Mesenchymal stem cell (in vitro differentiated cells and primary cell): ENCODE measurements at regions not wholly inside any gene's neighbourhood (a gene's known extent, or its start where the extent isn't known, plus 50 kb on each side); places are given as distances from the start of the nearest gene placed in this dataset.

Experiments used
- DNase-seq: peaks from one replicate; pipeline ENCODE4 v3.0.0-alpha.2; 2013
- H2AFZ ChIP-seq: one replicate; pipeline ENCODE4 v1.6.1; 2013; ENCODE audit warnings: low read depth, mild to moderate bottlenecking, control low read depth, inconsistent platforms, low read length, moderate library complexity
- H2AK5ac ChIP-seq: 2 replicates; pipeline ENCODE4 v1.6.1; 2013; ENCODE audit warnings: low read length, moderate library complexity, mild to moderate bottlenecking, inconsistent platforms; ENCODE audit not compliant: severe bottlenecking
- H2BK120ac ChIP-seq: one replicate; pipeline ENCODE4 v1.6.1; 2013; ENCODE audit warnings: low read depth, mild to moderate bottlenecking, inconsistent platforms, low read length, moderate library complexity
- H2BK12ac ChIP-seq, 2 experiments: one replicate each; pipeline ENCODE4 v1.6.1; 2013; ENCODE audit warnings: inconsistent platforms in 2 of 2, low read length in 2 of 2, mild to moderate bottlenecking in 2 of 2, moderate library complexity in 2 of 2, control low read depth in 1 of 2
- H2BK15ac ChIP-seq: one replicate; pipeline ENCODE4 v1.6.1; 2013; ENCODE audit warnings: mild to moderate bottlenecking, low read depth, inconsistent platforms; ENCODE audit not compliant: poor library complexity, severe bottlenecking
- H2BK5ac ChIP-seq: 2 replicates; pipeline ENCODE4 v1.6.1; 2013; ENCODE audit warnings: low read depth, mild to moderate bottlenecking, low read length, control low read depth, inconsistent platforms; ENCODE audit not compliant: poor library complexity, severe bottlenecking
- H3K14ac ChIP-seq, 2 experiments: one replicate each; pipeline ENCODE4 v1.6.1; 2013; ENCODE audit warnings: inconsistent platforms in 2 of 2, low read length in 2 of 2, control low read depth in 1 of 2, mild to moderate bottlenecking in 1 of 2, moderate library complexity in 1 of 2
- H3K18ac ChIP-seq, 2 experiments: one replicate each; pipeline ENCODE4 v1.6.1; 2013; ENCODE audit warnings: inconsistent platforms in 2 of 2, low read length in 2 of 2, control low read depth in 1 of 2, low read depth in 1 of 2, mild to moderate bottlenecking in 1 of 2
- H3K23ac ChIP-seq, 2 experiments: one replicate each; pipeline ENCODE4 v1.6.1; 2013; ENCODE audit warnings: inconsistent platforms in 2 of 2, low read length in 2 of 2, mild to moderate bottlenecking in 2 of 2, moderate library complexity in 2 of 2, control low read depth in 1 of 2
- H3K27ac ChIP-seq: 2 replicates; pipeline ENCODE4 v1.5.1; 2013; ENCODE audit warnings: mild to moderate bottlenecking, moderate library complexity, low read length, control low read depth, inconsistent platforms; ENCODE audit not compliant: poor library complexity, severe bottlenecking
- H3K27me3 ChIP-seq, 2 experiments: 2 replicates each; pipeline versions ENCODE4 v1.6.1 to v1.7.0; 2013; ENCODE audit warnings: low read length in 2 of 2, mild to moderate bottlenecking in 2 of 2, moderate library complexity in 2 of 2, control low read depth in 1 of 2, inconsistent platforms in 1 of 2; ENCODE audit not compliant: control insufficient read depth in 1 of 2, insufficient read depth in 1 of 2
- H3K36me3 ChIP-seq, 2 experiments: 2 replicates each; pipeline versions ENCODE4 v1.6.1 to v1.7.0; 2013; ENCODE audit warnings: low read length in 2 of 2, control low read depth in 1 of 2, inconsistent platforms in 1 of 2, low read depth in 1 of 2, mild to moderate bottlenecking in 1 of 2; ENCODE audit not compliant: insufficient read depth in 2 of 2, control insufficient read depth in 1 of 2
- H3K4ac ChIP-seq, 2 experiments: one replicate each; pipeline ENCODE4 v1.6.1; 2013; ENCODE audit warnings: inconsistent platforms in 2 of 2, low read length in 2 of 2, mild to moderate bottlenecking in 2 of 2, moderate library complexity in 2 of 2, control low read depth in 1 of 2, low read depth in 1 of 2
- H3K4me1 ChIP-seq: 2 replicates; pipeline ENCODE4 v1.6.1; 2013; ENCODE audit warnings: low read depth, low read length, control low read depth; ENCODE audit not compliant: control insufficient read depth, insufficient read depth
- H3K4me2 ChIP-seq: 2 replicates; pipeline ENCODE4 v1.6.1; 2013; ENCODE audit warnings: low read length, mild to moderate bottlenecking, inconsistent platforms; ENCODE audit not compliant: poor library complexity, severe bottlenecking
- H3K4me3 ChIP-seq, 2 experiments: 2 replicates each; pipeline versions ENCODE4 v1.5.1 to v1.7.0; 2013; ENCODE audit warnings: low read length in 2 of 2, mild to moderate bottlenecking in 2 of 2, control low read depth in 1 of 2, low read depth in 1 of 2; ENCODE audit not compliant: insufficient read depth in 1 of 2
- H3K79me1 ChIP-seq: replicated peaks from 2 replicates; pipeline ENCODE4 v1.6.1; 2013; ENCODE audit warnings: mild to moderate bottlenecking, control low read depth, low read length, inconsistent platforms; ENCODE audit not compliant: poor library complexity, severe bottlenecking
- H3K9ac ChIP-seq: 2 replicates; pipeline ENCODE4 v1.7.0; 2013; ENCODE audit warnings: mild to moderate bottlenecking, low read length, moderate library complexity
- H3K9me3 ChIP-seq: 2 replicates; pipeline ENCODE4 v1.7.0; 2013; ENCODE audit warnings: mild to moderate bottlenecking, low read length; ENCODE audit not compliant: control insufficient read depth
- H4K8ac ChIP-seq: one replicate; pipeline ENCODE4 v1.6.1; 2013; ENCODE audit warnings: inconsistent platforms, mild to moderate bottlenecking, low read length, moderate library complexity
- H4K91ac ChIP-seq: one replicate; pipeline ENCODE4 v1.6.1; 2013; ENCODE audit warnings: mild to moderate bottlenecking, low read length, inconsistent platforms
- WGBS: methylation state at CpG from one replicate; pipeline ENCODE4 v1.1.7; 2013; ENCODE audit warnings: mixed read lengths; 5-methylcytosine and 5-hydroxymethylcytosine counted together

DNA sequence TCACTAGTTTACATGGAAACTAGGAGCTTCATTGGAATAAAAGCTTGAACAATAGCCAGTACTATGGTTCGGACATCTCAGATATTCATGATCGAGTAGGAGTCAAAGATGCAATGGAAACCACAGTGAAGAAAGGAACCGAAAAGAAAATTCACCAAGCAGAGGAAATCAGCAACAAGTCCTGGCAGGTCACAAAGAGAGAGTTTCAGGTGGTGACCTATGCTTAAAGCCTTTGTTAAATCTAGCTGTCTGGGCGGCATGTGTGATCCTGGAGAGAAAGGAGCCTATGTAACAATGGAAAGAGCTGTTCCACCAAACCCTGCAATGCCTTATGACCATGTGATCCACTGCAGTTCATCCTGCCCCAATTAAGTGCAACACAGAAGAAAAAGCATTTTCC, 68.9 kb upstream of the POU2AF2 start:
- no peak overlapping the region for H3K4me3 ChIP-seq
- 84% methylated on average over 4 of the region's 4 CpGs for WGBS
- no peaks in the 10 kb centered on the region for H3K79me1 ChIP-seq
- H2AK5ac ChIP-seq: no peak overlapping the region
- H4K91ac ChIP-seq: no peak overlapping the region
- no peaks in the 10 kb centered on the region for H3K36me3 ChIP-seq
- no peak overlapping the region for H3K27ac ChIP-seq
- H2BK15ac ChIP-seq: no peak overlapping the region
- H4K8ac ChIP-seq: no peak overlapping the region
- H3K9ac ChIP-seq: no peak overlapping the region
- no peaks in the 10 kb centered on the region for H3K9me3 ChIP-seq
- no peak overlapping the region for H3K4me2 ChIP-seq
- H3K27me3 ChIP-seq: no peaks in the 10 kb centered on the region
- H2BK120ac ChIP-seq: no peak overlapping the region
- no peak overlapping the region for H3K4ac ChIP-seq
- no peak for DNase-seq
- H3K14ac ChIP-seq: no peak overlapping the region
- H2BK12ac ChIP-seq: no peak overlapping the region
- H3K23ac ChIP-seq: no peak overlapping the region
- H2BK5ac ChIP-seq: no peak overlapping the region
- H3K18ac ChIP-seq: no peak overlapping the region
- no peaks in the 10 kb centered on the region for H3K4me1 ChIP-seq
- H2AFZ ChIP-seq: no peak overlapping the region

DNA sequence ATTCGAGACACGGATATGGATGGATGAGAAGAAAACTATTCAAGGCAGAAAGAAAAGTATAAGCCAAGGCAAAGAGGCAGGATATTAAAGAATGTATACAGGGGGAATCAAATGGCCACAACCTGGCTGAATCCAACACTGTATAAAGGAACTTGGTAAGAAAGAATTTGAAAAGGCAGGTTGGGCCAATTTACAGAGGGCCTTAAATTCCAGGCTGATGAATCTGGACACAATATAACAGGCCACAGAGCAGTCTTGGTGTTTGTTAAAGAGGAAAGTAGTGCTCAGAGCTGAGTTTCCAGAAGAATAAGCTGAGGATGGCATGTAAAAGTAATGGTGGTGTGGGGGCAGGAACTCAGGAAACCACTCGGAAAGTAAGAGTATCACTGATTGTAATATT, 72.3 kb upstream of the POU2AF2 start:
- Histone ChIP-seq H4K91ac (no peak overlapping the region), H2BK12ac (no peak overlapping the region), H2AK5ac (no peak overlapping the region), H3K27me3 (no peaks in the 10 kb centered on the region), H3K36me3 (no peaks in the 10 kb centered on the region), H3K79me1 (no peaks in the 10 kb centered on the region), H2BK15ac (no peak overlapping the region), H3K4ac (no peak overlapping the region), H3K23ac (no peak overlapping the region), H4K8ac (no peak overlapping the region), H3K4me2 (no peak overlapping the region), H2AFZ (no peak overlapping the region), H3K9me3 (no peaks in the 10 kb centered on the region), H3K27ac (no peak overlapping the region), H3K4me3 (no peak overlapping the region), H2BK5ac (no peak overlapping the region), H3K4me1 (no peaks in the 10 kb centered on the region), H3K14ac (no peak overlapping the region), H3K18ac (no peak overlapping the region), H2BK120ac (no peak overlapping the region), H3K9ac (no peak overlapping the region)
- WGBS: 88% methylated on average over 3 of the region's 3 CpGs
- DNase-seq: no peak

DNA sequence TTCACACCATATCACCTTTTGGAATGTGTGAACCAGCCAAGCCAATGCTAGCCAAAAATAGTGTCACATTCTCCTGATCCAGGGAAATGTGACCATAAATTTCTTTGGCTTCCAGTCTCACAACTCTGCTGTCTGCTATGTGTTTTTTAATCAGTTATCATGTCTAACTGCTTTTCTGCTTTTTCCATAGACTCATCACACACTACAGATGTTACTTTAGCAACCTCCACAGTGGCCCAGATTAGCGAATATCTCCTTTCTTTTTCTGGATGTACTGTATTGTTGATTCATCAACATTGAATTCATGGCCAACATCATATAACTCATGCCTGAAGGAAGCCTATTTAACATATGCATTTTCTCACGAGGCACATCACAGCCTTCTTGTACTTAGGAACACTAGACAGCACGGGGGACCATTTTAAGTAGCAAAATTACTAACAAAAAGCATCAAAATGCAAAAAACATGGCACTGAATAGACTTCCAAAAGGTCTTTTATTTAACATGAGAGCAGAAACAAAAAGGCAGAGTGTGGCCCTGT, 73.1 kb upstream of the POU2AF2 start:
- Histone ChIP-seq H3K27ac (no peak overlapping the region), H3K9ac (no peak overlapping the region), H3K79me1 (no peaks in the 10 kb centered on the region), H2BK5ac (no peak overlapping the region), H2BK12ac (no peak overlapping the region), H3K4ac (no peak overlapping the region), H3K27me3 (no peaks in the 10 kb centered on the region), H3K4me2 (no peak overlapping the region), H2AK5ac (no peak overlapping the region), H3K9me3 (no peaks in the 10 kb centered on the region), H3K4me1 (no peaks in the 10 kb centered on the region), H3K4me3 (no peak overlapping the region), H2AFZ (no peak overlapping the region), H3K23ac (no peak overlapping the region), H2BK15ac (no peak overlapping the region), H3K14ac (no peak overlapping the region), H2BK120ac (no peak overlapping the region), H3K18ac (no peak overlapping the region), H4K91ac (no peak overlapping the region), H4K8ac (no peak overlapping the region), H3K36me3 (no peaks in the 10 kb centered on the region)
- WGBS: 71% methylated on average over 3 of the region's 3 CpGs
- DNase-seq: no peak

DNA sequence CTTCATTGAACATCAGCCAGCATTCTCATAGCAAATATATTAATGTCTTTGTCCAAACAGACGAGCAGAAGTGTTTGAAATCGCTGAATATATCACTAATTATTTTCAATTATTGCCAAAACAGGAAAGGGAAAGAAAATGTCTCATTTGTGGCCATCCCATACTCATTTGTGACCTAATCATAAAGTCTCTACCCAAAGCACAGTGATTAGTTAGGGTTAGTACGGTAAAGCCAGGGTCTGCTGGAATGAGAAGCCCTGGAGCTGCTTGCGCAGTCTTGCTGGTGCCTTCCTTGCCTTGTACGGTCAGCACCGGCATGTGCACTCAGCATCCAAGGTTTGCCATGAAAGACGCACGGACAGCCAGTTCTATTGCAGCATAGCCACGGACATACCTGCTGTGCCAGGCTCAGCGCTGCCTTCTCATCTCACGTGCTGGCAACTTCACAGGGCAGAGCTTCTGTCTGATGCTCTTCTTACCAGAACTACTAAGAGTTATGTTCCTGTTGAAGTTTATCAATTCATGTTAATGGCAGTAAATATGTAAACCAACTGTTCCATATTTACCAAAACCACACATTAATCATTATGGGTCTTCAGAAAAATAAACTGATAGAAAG, 74.7 kb upstream of the POU2AF2 start:
- Histone ChIP-seq H2BK120ac (no peak overlapping the region), H4K8ac (no peak overlapping the region), H4K91ac (no peak overlapping the region), H3K36me3 (no peaks in the 10 kb centered on the region), H3K4me2 (no peak overlapping the region), H3K4me1 (no peaks in the 10 kb centered on the region), H3K18ac (no peak overlapping the region), H3K4ac (no peak overlapping the region), H2BK12ac (no peak overlapping the region), H3K9ac (no peak overlapping the region), H3K27ac (no peak overlapping the region), H3K79me1 (no peaks in the 10 kb centered on the region), H3K9me3 (no peaks in the 10 kb centered on the region), H3K14ac (no peak overlapping the region), H3K23ac (no peak overlapping the region), H2BK5ac (no peak overlapping the region), H2BK15ac (no peak overlapping the region), H2AFZ (no peak overlapping the region), H2AK5ac (no peak overlapping the region), H3K27me3 (no peaks in the 10 kb centered on the region), H3K4me3 (no peak overlapping the region)
- DNase-seq: no peak
- WGBS: 86% methylated on average over 7 of the region's 11 CpGs
